GM12865 (cell line): ENCODE measurements at regions not wholly inside any gene's neighbourhood (a gene's known extent, or its start where the extent isn't known, plus 50 kb on each side); places are given as distances from the start of the nearest gene placed in this dataset.

Source experiments
- DNase-seq: peaks from one replicate; pipeline ENCODE4 v3.0.0; 2010; ENCODE audit warnings: low read depth
- H3K4me3 ChIP-seq: 2 replicates; pipeline ENCODE4 v1.5.1; 2011; ENCODE audit warnings: mild to moderate bottlenecking, low read depth, low read length, control low read depth
- CTCF ChIP-seq: IDR thresholded peaks from 2 replicates; pipeline ENCODE4 v1.5.1; 2011; ENCODE audit warnings: low read length, control low read depth, low read depth, inconsistent platforms; ENCODE audit not compliant: insufficient read depth; ENCODE audit errors: missing control alignments

GRCh38 chr1:29730623-29731022 lies 494.3 kb downstream of the PTPRU start:
- no peak for TF ChIP-seq CTCF
- H3K4me3 ChIP-seq = no peak overlapping the region
- DNase-seq = no peak

- no peak for TF ChIP-seq CTCF
- no peak for DNase-seq
- H3K4me3 ChIP-seq = no peak overlapping the region
These were observed 493.0 kb downstream of the PTPRU start for GRCh38 chr1:29729281-29729680.

GRCh38 chr1:29728703-29729102 lies 492.4 kb downstream of the PTPRU start:
- TF ChIP-seq CTCF = no peak
- DNase-seq = no peak
- no peak overlapping the region for H3K4me3 ChIP-seq

GRCh38 chr1:29725262-29725661 lies 488.9 kb downstream of the PTPRU start:
- DNase-seq = no peak
- TF ChIP-seq CTCF = no peak
- H3K4me3 ChIP-seq = no peak overlapping the region

GRCh38 chr1:29722598-29722997 lies 486.3 kb downstream of the PTPRU start:
- no peak overlapping the region for H3K4me3 ChIP-seq
- TF ChIP-seq CTCF = no peak
- DNase-seq = no peak

GRCh38 chr1:29719253-29719652 lies 482.9 kb downstream of the PTPRU start:
- H3K4me3 ChIP-seq = no peak overlapping the region
- DNase-seq = no peak
- no peak for TF ChIP-seq CTCF

- no peak overlapping the region for H3K4me3 ChIP-seq
- no peak for DNase-seq
- no peak for TF ChIP-seq CTCF
These were observed 482.5 kb downstream of the PTPRU start for GRCh38 chr1:29718791-29719190.
